CD1c-positive myeloid dendritic cell (primary cell): ENCODE measurements at regions not wholly inside any gene's neighbourhood (a gene's known extent, or its start where the extent isn't known, plus 50 kb on each side); places are given as distances from the start of the nearest gene placed in this dataset.

ENCODE experiments used
- DNase-seq: peaks from one replicate; pipeline ENCODE4 v3.0.0-alpha.2; 2016; ENCODE audit errors: extremely low spot score

DNA sequence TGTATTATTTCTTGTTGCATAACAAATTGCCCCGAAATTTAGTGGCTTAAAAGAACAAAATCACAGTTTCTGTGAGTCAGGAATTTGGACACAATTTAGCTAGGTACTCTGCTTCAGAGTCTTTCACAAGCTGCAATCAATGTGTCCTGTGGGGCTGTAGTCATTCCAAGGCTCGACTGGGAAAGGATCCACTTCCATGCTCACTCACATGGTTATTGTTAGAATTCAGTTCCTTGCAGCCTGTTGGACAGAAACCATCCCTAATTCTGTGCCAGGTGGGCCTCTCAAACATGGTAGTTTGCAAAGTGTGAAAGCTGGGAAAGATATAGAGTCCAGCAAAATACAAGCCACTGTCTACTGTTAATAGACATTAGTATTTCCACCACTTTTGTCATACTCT lies 59.7 kb upstream of the ARID2 start:
- no peak for DNase-seq

DNA sequence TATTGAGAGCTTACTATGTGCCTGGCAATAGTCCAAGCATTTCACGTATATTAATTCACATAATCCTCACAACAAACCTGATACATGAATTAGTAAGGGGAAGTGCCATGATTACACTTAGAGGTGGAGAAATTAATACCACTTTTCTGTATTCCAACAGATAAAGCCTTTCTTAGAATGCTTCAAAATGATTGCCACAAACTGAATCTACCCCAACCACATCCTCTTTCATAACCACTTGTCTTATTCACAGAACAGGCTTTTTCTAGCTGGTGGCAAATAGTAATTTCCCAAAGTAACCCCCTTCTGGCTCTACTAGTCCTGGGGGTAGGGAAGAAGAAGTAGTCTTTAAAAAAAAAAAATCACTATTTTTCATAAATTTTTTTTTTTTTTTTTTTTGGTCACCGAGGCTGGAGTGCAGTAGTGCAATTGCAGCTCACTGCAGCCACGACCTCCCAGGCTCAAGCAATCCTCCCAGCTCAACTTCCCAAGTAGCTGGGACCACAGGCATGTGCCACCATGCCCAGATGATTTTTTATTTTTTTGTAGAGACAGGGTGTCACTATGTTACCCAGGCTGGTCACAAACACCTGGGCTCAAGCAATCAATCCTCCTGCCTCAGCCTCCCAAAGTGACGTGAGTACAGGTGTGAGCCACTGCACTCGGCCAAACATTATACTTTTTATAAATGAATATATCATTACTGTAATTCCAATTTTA lies 59.0 kb upstream of the ARID2 start:
- DNase-seq = peak; percentile 53

DNA sequence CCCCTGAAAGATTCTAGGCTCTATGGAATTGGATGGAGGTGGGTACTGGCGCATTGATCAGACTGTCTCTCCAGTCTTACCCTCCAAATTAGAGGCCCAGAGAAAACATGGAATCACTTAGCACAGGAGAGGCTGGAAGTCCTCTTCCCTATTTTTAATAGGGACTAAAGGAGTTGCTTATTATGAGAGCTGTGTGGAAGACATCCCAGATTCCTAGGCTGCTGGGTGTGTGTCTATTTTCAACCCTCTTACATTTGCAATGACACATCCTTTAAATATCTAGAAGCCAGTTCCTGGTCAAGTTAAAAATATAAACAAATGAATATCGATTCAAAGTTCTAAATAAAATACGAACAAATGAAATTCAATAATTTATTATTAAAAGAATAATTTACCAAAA lies 58.3 kb upstream of the ARID2 start:
- no peak for DNase-seq

DNA sequence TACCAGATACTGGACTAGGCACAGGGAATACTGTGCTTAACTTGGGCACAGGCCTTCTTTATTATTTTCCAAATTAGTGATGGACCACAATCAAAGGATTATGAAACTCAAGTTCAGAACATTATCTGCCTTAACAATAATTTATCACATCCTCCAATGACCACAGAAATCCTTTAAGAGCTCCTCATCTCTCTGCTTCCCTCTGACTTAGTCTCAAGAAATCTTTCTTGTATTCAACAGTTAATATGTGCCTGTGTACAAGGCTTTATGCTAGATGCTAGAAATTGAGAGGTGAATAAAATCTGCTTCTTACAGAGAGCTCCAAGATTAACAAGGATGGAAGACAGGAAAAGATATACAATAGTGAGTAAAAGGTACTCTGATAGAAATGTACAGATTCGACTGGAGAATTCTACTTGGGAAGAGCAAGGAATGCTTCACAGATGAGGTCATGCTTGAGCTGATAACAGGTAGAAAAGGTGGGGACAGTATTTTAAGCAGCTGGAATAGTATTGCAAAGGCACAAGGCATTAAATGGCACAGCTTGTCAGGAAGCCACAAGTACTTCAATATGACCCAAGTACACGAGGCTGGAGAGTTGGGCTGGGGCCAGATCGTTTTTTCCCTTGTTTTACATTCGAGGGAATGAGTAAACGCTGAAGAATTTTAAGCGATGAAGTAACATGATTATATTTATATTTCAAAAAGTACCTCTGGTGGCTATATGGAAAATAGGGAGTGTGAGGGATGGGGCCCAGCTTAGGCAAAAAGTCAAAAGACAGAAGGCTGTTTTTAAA lies 55.1 kb upstream of the ARID2 start:
- no peak for DNase-seq

DNA sequence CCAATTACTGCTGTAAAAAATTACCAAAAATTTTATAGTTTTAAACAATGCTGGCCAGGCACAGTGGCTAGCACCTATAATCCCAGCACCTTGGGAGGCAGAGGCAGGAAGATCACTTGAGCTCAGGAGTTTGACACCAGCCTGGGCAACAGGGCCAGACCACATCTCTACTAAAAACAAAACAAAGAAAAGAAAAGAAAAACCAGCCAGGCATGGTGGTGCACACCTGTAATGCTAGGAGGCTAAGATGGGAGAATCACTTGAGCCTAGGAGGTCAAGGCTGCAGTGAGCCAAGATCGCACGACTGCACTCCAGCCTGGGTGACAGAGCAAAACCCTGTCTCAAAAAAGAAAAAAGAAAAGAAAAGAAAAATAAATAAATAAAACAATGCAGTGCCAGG lies 54.0 kb upstream of the ARID2 start:
- no peak for DNase-seq
